Neuron (in vitro differentiated cells): ENCODE measurements at regions not wholly inside any gene's neighbourhood (a gene's known extent, or its start where the extent isn't known, plus 50 kb on each side); places are given as distances from the start of the nearest gene placed in this dataset.

Source experiments
- H2AFZ ChIP-seq: one replicate; pipeline ENCODE4 v1.6.1; 2013; ENCODE audit warnings: low read depth, mild to moderate bottlenecking, inconsistent platforms, low read length, moderate library complexity
- H3K27me3 ChIP-seq: one replicate; pipeline ENCODE4 v1.6.1; 2013; ENCODE audit warnings: low read length; ENCODE audit not compliant: insufficient read depth
- H3K36me3 ChIP-seq: one replicate; pipeline ENCODE4 v1.6.1; 2013; ENCODE audit warnings: low read length; ENCODE audit not compliant: insufficient read depth
- H3K4me1 ChIP-seq: one replicate; pipeline ENCODE4 v1.6.1; 2013; ENCODE audit warnings: low read length; ENCODE audit not compliant: insufficient read depth
- H3K4me3 ChIP-seq: 2 replicates; pipeline ENCODE4 v1.5.1; 2013; ENCODE audit warnings: mild to moderate bottlenecking, low read length, moderate library complexity
- H3K9me3 ChIP-seq: one replicate; pipeline ENCODE4 v1.6.1; 2013; ENCODE audit warnings: low read length

DNA sequence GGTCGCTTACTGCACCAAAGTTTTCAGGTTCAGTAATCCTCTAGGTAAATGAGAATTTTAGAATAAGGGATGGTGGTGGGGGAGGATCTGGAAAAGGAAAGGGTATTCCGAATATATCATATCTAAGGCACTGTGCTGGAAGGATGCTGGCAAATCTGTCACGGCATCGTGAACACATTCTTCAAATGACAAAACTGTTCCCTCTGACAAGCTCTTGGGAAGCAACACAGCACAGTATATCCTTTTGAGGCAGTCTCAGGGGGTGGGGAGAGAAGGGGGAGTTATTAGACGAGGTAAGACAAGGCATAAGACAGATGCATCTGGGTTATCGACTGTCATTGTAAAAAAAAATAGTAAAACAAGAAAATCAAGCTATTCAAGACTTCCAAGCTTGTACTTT, 289.6 kb upstream of the LRRN1 start:
- Histone ChIP-seq H3K9me3 (no peaks in the 10 kb centered on the region), H3K4me3 (no peak overlapping the region), H3K36me3 (no peaks in the 10 kb centered on the region), H2AFZ (no peak overlapping the region), H3K27me3 (no peaks in the 10 kb centered on the region), H3K4me1 (no peaks in the 10 kb centered on the region)

DNA sequence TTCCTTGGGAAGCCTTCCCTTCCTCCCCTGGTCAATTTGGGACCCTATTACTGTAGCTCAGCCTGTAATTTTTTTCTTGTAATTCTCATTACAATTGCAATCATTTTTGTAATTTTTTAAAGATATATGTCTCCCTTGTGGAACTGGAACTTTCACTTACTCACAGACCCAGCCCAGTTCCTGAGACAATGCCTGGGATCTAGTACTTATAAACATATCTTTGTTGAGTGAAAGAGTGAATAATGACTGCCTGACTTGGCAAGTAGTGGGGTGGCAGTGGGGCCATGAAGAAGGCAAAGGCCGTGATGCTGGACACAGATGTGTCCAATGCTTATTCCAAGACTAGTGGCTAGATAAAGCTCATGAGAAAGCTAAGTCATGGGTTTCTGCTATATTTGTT, 294.5 kb upstream of the LRRN1 start:
- no peaks in the 10 kb centered on the region for H3K36me3 ChIP-seq
- H3K27me3 ChIP-seq, result no peaks in the 10 kb centered on the region
- no peaks in the 10 kb centered on the region for H3K9me3 ChIP-seq
- no peak overlapping the region for H3K4me3 ChIP-seq
- no peak overlapping the region for H2AFZ ChIP-seq
- H3K4me1 ChIP-seq, result no peaks in the 10 kb centered on the region

- no peaks in the 10 kb centered on the region for H3K27me3 ChIP-seq
- no peak overlapping the region for H2AFZ ChIP-seq
- no peaks in the 10 kb centered on the region for H3K36me3 ChIP-seq
- no peak overlapping the region for H3K4me3 ChIP-seq
- no peaks in the 10 kb centered on the region for H3K4me1 ChIP-seq
- no peaks in the 10 kb centered on the region for H3K9me3 ChIP-seq
Measured at GRCh38 chr3:3503411-3503810, 295.8 kb upstream of the LRRN1 start.

DNA sequence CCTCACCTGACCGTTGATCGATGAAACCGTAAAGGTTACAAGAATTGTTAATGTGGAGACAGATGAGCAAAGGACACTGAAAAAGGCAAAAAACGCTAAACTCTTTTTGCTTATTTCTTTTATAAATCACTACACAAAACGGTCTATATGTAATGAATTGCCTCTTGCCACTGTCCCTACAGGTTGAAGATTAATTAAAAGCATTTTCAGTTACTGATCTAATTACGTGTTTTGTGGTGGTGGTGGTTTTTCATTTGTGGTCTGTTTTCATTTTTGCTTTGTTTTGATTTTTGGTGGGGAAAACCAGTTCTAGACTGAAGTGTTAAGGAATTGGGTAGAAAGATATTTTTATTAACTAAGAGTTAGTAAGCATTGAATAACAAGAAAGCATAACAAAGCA, 299.2 kb upstream of the LRRN1 start:
- Histone ChIP-seq H3K4me3 (no peak overlapping the region), H2AFZ (no peak overlapping the region), H3K36me3 (no peaks in the 10 kb centered on the region), H3K9me3 (no peaks in the 10 kb centered on the region), H3K4me1 (no peaks in the 10 kb centered on the region), H3K27me3 (no peaks in the 10 kb centered on the region)

GRCh38 chr3:3499012-3499562, 300.1 kb upstream of the LRRN1 start:
- Histone ChIP-seq H3K36me3 (no peaks in the 10 kb centered on the region), H2AFZ (no peak overlapping the region), H3K4me3 (no peak overlapping the region), H3K27me3 (no peaks in the 10 kb centered on the region), H3K4me1 (no peaks in the 10 kb centered on the region), H3K9me3 (no peaks in the 10 kb centered on the region)

DNA sequence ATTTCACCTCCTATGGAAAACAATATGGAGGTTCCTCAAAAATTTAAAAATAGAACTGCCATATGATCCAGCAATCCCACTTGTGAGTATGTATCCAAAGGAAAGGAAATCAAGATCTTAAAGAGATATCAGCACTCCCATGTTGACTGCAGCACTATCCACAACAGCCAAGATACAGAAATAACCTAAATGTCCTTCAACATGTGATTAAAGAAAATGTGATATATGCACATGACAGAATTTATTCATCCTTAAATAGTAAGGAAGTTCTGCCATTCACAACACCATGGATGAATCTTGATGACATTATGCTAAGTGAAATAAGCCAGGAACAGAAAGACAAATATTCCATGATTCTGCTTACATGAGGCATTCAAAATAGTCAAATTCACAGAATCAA, 303.6 kb upstream of the LRRN1 start:
- no peaks in the 10 kb centered on the region for H3K9me3 ChIP-seq
- no peaks in the 10 kb centered on the region for H3K36me3 ChIP-seq
- no peak overlapping the region for H3K4me3 ChIP-seq
- no peaks in the 10 kb centered on the region for H3K4me1 ChIP-seq
- H3K27me3 ChIP-seq, result no peaks in the 10 kb centered on the region
- no peak overlapping the region for H2AFZ ChIP-seq

DNA sequence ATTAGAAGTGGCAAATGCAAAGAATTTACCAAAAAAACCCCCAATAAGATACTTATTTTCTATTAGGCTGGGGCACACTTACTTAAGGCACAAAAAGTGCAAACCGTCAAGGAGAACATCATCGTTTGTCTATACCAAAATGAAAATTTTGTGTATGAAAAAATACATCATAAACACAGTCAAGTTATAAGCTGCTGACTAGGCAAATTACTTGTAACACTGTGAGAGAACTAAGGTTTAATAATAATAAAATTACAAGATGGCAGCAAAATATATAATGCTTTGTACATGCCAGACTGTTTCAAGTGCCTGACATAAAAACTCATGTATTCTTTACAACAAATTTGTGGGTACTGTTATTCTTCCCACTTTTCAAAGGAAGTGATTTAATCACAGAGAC, 297.2 kb upstream of the CRBN start:
- Histone ChIP-seq H3K4me3 (no peak overlapping the region), H3K36me3 (no peaks in the 10 kb centered on the region), H3K27me3 (no peaks in the 10 kb centered on the region), H2AFZ (no peak overlapping the region), H3K9me3 (no peaks in the 10 kb centered on the region), H3K4me1 (no peaks in the 10 kb centered on the region)

GRCh38 chr3:3468596-3468995, 289.1 kb upstream of the CRBN start:
- Histone ChIP-seq H3K27me3 (peaks cover 2% of the 10 kb centered on the region), H3K4me1 (peaks cover 2% of the 10 kb centered on the region), H3K9me3 (no peaks in the 10 kb centered on the region), H3K4me3 (no peak overlapping the region), H2AFZ (no peak overlapping the region), H3K36me3 (no peaks in the 10 kb centered on the region)

DNA sequence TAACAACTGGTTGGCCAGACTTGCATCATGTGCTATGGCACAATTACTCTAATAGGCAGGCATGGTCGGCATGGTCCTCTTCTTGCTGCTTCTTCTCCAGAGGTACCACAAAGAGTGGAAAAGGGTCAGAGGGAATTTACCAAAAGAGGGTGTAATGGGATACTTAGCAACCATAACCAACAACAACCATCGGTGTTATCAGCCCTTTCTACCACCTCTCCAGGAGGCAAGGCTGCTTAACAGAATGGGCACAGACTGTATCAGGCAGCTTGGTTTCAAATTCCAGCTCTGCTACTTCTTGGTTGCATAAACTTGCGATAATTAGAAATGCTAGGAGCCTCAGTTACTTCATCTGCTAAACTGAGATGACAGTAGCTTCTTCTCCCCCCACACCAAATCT, 284.6 kb upstream of the CRBN start:
- H3K4me1 ChIP-seq, result peaks cover 5% of the 10 kb centered on the region
- H3K9me3 ChIP-seq, result no peaks in the 10 kb centered on the region
- H3K4me3 ChIP-seq, result no peak overlapping the region
- H3K36me3 ChIP-seq, result no peaks in the 10 kb centered on the region
- H2AFZ ChIP-seq, result no peak overlapping the region
- no peaks in the 10 kb centered on the region for H3K27me3 ChIP-seq

DNA sequence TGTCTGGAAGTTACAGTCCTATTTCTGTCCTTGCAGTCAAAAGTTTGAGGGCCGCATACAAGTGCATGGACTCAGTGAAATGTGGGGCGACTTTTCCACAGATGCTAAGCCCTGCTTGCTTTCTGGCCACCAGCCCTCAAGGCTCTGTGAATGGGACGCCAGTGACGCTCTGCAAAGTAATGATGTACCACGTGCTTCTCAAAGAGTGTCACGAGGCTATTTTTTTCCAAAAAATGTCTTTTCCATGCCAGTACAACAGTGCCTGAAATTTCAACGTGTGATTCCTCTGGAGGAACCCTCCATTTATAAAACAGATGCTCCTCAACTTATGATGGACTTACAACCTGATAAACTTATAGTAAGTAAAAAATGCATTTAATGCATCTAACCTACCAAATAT, 281.8 kb upstream of the CRBN start:
- Histone ChIP-seq H3K4me1 (peaks cover 5% of the 10 kb centered on the region), H3K9me3 (no peaks in the 10 kb centered on the region), H3K36me3 (no peaks in the 10 kb centered on the region), H3K27me3 (no peaks in the 10 kb centered on the region), H3K4me3 (no peak overlapping the region), H2AFZ (no peak overlapping the region)

GRCh38 chr3:3448468-3448867, 269.0 kb upstream of the CRBN start:
- Histone ChIP-seq H3K4me3 (no peak overlapping the region), H3K9me3 (no peaks in the 10 kb centered on the region), H3K36me3 (no peaks in the 10 kb centered on the region), H3K4me1 (no peaks in the 10 kb centered on the region), H3K27me3 (no peaks in the 10 kb centered on the region), H2AFZ (no peak overlapping the region)

DNA sequence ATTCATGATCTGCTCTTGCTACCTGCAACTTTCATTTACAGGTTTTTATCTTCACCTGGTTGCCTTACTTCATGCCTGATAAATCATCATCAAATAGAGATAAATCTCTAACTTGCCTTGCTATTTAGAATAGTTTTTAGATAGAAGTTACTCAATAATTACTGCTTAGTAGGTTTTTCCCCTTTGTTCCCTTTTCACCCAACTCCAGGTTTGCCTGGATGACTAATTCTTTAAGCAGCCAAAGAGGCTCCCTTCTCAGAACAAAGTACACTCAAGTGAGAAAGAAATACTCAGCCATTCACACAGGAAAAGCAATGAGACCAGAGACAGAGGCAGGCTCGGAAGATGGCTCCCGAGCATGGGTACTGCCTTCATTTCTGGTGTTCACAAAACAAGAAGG, 268.1 kb upstream of the CRBN start:
- Histone ChIP-seq H3K27me3 (no peaks in the 10 kb centered on the region), H3K9me3 (no peaks in the 10 kb centered on the region), H3K4me3 (no peak overlapping the region), H3K36me3 (no peaks in the 10 kb centered on the region), H2AFZ (no peak overlapping the region), H3K4me1 (no peaks in the 10 kb centered on the region)

DNA sequence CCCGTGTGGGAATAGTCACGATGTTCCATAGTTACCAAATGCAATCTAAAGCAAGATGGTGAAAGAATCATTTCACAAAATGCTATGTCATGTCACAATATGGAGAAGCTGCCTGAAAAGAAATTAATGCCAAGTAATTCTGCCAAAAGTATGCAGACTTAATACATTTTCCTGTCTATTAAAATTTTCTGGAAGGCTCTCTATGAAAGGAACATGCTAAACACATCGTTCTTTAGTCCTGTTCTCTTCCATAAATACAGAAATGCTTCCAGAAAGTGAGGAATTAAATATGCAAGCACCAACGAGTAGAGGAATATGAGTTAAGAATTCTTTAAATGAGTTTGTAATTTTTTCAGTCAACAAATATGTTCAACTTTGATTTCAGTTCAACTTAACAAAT, 266.8 kb upstream of the CRBN start:
- Histone ChIP-seq H3K36me3 (no peaks in the 10 kb centered on the region), H3K4me1 (no peaks in the 10 kb centered on the region), H3K27me3 (no peaks in the 10 kb centered on the region), H2AFZ (no peak overlapping the region), H3K4me3 (no peak overlapping the region), H3K9me3 (no peaks in the 10 kb centered on the region)

- no peak overlapping the region for H2AFZ ChIP-seq
- H3K36me3 ChIP-seq, result no peaks in the 10 kb centered on the region
- no peaks in the 10 kb centered on the region for H3K4me1 ChIP-seq
- H3K4me3 ChIP-seq, result no peak overlapping the region
- H3K27me3 ChIP-seq, result no peaks in the 10 kb centered on the region
- no peaks in the 10 kb centered on the region for H3K9me3 ChIP-seq
Measured at GRCh38 chr3:3443482-3443881, 264.0 kb upstream of the CRBN start.
